Endometrial microvascular endothelial cells (primary cell): ENCODE measurements at regions not wholly inside any gene's neighbourhood (a gene's known extent, or its start where the extent isn't known, plus 50 kb on each side); places are given as distances from the start of the nearest gene placed in this dataset.

Source experiments
- in situ Hi-C: cut with HindIII; loops from 2 replicates; pipeline ENCODE4 v1.10.0; 2017; ENCODE audit warnings: low sequenced_read_pairs, low pct_unique_long_range_greater_than_20kb; ENCODE audit errors: inconsistent ontology term

DNA sequence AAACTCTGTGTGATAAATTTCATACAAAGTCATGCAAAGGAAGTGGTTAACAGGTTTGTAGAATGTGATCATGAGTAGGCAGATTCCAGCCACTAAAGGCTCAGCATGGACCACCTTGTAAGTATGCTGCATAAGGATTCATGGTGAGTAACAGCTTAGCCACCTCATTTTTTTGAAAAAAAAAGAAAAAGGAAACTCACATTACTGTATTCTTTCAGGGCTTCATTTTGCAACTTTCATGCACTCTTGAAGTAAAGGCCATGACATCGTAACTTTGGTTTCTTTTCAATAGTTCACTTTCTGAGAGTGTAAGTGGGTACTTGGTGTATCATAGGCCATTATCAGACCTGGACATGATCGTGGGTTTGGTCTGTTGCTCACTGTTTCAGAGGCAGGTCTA, 175.1 kb downstream of the PCSK1 start:
- in situ Hi-C loops: no loop called here

DNA sequence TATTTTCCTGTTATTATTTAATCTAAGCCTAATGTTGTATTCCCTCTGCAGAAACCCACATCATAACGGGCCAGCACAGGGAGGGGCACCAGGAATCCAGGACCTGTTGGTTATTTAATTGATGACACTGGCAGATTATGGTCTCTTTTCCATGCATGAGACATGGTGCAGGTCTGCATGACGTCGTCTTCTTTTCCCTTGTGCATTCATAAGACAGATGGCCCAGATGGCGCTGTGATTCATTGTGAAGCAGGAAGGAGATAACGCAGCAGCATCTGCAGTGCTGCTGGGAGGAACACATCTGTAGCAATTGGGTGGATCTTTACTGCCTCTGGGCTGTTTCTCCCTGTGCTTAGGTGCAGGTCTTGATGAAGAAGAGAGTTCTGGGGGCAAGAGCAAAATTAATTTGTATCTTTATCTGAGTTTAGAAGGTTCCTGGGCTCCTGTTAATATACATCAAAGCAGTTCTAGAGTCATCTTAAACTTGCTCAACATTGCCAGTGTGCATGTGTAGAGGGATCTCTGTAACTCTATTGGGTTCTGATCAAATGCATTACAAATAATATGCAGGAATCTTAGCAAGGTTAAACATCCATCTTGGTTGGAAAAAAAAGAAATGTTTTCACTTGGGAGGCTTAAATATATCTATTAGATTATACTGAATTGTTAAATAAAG, 176.1 kb downstream of the PCSK1 start:
- in situ Hi-C loops: no loop called here

DNA sequence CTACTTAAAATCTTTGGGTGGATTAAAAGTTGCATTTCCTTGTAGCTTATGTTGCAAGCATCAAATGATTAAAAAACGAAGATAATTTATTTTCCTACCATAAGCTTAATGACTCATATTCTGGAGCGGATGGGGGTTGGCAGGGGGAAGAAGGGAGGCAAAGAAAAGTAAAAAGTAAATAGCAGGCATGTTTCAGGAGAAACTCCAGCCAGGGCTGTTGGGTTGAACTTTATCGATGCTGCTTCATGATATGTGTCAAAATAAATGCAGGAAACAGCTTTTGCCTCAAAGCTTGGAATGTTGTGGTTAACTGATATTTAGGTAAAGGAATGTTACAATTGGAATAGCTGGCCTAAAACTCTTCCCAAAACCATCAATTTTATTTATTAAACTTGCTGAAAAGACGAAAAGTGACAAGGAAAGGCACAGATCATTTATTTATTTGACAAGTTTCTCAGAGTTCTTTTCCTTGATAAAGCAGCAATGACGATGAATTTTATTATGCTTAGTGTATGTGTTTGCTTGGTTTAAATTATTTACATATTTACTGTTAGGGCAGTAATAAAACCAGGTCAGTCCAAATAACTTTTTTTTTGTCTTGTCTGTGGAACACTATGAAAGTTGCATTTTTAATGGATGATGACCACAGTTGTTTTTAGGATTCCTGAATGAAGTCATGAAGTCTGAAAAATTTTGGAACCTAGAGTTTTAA, 177.9 kb downstream of the PCSK1 start:
- in situ Hi-C loops: no loop called here

DNA sequence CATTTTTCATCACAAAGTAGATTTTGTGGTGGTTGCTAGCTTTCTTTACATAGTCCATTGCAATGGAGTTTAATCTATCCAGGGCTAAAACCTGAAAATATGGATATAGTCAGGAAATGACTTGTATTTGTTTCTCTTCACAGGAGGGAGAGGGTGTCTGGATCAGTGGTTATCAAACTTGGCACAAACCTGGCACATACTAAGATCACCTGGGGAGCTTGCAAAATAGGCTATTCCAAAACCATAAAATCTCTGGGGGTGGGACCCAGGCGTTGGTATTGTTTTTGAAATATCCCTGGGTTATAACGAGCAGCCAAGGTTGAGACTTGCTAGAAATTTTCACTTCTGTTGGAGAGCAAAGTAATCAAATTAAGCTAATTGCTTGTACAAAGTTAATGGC, 179.9 kb downstream of the PCSK1 start:
- in situ Hi-C loops: no loop called here

DNA sequence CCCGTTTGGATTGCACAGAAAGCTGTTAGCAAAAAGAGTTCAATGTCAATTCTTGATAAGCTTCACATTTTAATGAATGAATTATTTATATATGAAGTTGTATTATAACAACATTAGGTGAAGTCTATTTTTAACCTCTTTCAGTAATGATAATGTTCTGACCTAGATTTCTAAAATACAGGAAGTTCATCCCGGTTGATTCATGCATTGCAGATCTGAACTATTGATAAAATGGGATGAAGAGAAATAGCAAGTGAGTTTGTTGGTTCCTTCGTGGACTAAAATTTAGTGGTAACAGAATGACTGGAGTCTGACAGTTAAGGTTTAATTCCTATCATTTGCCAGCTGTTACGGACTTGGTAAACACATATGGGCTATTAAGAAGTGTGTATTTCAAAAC, 180.5 kb downstream of the PCSK1 start:
- in situ Hi-C loops: no loop called here

DNA sequence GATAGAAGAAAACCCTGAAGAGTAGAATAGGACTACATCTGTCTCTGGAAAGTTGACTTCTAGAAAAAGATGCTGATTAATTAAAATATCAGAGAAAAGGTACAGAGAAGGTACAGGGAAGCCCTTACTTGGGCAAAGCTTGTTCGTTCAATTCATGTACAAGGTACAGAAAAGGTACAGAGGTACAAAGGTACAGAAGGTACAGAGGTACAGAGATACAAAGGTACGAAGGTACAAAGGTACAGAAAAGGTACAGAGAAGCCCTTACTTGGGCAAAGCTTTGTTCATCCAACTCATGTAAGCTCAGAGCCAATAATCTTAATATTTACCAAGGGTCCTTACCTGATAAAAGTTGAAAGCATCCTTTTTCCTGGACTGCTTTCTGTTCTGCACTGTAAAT, 182.3 kb downstream of the PCSK1 start:
- in situ Hi-C loops: no loop called here

DNA sequence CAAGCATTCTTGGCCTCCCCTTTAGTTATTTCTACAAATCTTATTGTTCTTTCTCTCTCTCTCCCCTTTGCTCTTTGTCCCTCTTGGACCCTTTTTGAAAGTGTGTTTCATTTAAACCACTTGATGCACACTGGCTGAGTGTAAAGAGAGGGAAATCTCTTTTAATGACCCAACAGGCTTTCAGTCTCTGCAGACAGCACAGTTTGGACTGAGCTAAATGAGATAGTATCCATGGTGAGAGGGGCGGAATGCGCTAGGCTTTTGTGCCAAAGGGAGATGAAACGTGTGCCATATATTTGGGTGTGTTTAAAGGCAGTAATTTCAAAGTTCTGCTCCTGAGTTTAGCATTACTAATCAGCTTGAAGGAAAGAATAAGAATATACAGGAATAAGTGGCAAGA, 184.9 kb downstream of the PCSK1 start:
- in situ Hi-C loops: no loop called here

DNA sequence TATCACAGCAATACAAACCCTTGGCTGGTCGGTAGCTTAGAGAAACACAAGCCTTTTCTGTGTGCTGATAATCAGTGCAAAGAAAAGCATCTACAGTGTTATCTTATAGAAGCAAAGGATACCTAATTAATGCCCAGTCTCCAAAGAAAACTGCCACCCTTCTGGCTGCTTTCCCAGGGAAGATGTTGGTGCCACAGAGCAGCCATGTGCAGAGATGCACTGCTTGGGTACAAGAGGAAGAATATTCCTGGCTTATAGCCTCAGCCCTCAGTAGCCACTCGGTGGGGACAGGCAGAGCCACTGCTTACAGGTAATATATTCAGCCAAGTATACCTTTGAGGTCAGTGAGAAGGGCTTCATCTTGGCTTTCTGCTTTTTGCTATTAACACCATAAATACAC, 185.3 kb downstream of the PCSK1 start:
- in situ Hi-C loops: no loop called here

DNA sequence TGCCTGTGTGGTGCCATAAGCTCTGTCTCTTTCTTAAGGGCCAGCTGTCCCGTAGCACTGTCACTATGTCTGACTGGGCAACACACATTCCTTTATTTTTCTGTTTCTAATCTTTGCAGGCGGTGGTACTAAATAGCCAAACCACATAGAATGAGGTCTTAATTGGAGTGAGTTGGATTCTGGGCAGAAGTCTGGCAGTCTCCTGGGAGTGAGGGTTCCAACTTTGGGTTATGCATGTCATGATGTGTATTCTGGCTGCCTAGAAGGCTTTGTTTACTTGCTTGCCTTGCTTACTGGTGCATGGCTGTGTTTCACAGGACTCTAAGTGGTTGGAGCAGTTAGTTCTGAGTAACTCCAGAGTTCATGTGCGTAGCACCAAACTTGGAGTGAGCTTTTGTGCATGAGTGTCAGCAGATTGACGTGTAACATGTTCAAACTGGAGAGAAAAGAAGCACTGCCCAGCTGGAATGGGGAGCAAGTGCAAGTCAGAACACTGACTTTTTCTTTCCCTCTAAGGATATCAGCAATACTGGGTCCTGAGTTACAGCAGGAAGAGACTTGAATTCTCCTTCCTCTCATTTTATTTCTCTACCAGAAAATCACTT, 185.8 kb downstream of the PCSK1 start:
- in situ Hi-C loops: no loop called here

DNA sequence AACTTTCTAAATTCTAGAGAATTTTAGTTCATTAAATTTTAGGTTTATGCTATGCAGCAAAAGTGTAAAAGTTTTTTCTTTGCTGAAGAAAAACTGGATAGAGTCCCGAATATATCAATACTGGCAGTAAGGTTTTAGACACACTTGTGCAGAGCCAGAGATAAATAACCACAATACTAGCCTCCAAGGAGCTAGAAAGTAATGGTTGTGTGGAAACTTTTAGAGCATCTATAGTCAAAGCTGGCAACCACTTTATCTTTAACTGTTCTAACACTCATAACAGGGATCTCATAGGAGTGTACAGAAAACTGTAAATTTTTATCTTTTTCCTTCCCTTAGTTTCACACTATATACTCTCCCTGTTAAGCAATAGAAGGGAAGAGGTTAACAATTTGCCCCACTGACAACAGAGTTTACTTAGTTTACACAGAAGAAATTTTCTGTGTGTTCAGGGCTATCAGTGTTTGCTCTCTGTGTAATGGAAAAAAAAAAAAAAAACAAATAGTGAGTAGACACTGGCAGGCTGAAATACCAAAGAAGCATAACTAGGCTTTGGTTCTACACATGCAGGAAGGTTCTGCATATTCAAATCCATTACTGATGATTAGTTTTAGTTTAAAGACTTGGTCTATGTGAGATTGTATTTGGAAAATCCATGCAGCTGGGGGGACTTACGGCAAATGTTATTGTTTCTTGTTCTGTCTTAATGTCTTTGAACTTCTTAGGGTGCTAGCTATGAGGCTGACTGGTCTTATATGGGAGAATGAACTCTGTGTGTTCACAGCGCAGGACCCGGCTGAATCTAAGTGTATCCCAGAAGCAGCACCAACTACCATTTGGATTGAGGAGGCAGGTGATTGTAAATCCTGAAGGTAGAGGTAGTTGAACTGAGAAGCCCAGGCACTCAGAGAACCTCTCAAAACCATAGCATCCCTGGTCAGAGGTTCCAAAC, 187.6 kb downstream of the PCSK1 start:
- in situ Hi-C loops: no loop called here

DNA sequence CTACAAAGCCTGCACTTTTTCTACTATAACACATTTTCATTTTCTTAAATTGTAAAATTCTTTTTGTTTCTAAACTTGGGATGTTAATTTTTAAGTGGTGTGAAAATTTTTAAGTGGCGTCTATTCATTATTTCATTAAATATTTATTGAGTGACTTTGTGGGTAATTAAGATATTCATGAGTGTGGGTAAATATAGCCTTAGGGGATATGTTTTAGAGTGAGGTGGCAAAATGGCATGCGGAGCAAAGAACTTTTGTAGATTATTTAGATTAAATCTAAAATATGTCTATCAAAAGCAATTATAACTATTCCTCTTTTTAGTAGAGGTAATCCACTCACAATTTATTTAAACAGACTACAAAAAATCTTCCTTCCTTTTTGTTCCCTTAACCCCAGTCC, 188.4 kb downstream of the PCSK1 start:
- in situ Hi-C loops: no loop called here

DNA sequence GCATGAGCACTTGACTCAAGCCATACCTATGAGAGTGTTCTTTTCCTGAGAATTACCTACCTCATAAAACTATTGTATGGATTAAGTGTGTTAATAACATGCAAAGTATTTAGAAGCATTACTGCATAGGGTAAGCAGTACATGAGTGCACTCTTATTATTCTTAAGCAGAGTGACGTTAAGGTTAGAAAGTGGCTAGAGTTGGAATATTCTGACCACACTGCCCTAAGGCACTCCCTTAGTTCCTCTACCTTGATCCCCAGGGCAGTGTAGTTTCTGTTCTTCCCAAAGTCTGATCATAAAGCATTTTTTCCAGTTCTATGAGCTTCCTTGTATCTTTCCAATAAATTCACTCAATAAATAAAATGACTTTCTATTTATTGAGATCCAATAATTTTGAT, 189.2 kb downstream of the PCSK1 start:
- in situ Hi-C loops: no loop called here

DNA sequence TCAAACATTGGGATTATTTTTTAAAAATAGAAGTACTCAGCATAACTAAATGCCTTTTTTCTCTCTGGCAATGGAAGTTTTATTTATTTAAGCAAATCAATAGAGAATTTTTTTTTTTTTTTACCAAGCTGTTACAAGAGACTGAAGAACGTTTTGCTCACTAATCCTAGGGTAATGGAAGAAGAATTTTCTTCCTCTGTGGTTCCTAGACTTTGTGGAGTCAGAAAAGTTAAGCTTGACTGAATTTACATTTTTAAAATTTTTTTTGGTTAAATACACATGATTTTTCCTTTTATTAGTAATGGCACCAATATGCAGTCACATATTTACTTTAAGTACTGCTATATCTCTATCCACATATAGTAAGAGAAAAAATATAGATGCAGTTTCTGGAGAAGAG, 189.8 kb downstream of the PCSK1 start:
- in situ Hi-C loops: no loop called here

DNA sequence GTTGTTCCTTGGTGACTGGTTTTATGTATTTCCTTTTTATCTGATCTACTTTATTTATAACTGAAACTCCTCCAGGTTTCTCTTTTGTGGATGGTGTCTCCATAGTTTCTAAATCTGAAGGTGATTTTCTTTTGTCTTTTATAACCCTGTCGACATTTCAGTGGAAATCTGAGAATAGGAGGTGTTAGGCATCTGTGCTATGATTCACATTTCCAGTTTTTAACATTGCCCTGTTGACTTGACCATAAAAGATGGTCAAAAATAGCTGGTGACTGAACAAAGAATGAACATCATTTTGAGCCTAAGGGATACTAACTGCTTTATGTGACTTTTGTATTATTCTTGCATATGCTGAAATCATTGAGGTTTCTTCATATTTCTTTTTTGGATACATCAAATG, 190.5 kb downstream of the PCSK1 start:
- in situ Hi-C loops: no loop called here

DNA sequence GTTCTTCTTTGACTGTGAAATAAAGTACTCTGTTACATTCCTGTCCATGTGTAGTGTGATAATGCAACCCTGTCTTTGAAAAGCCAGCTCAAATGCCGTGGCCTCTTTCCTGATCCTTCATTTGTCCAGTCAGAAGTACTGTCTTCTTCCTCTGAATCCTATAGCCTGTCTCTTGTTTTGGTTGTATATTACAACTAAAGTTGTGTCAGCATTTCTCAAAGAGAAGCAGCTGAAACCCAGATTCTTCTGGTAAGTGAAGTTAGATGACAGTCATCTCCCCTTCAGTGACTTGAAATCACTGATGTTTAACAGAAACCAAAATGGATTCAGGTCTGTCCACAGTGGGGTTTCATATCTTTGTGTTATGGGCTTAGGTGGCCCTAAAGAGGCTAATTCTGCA, 196.2 kb downstream of the PCSK1 start:
- in situ Hi-C loops: no loop called here

DNA sequence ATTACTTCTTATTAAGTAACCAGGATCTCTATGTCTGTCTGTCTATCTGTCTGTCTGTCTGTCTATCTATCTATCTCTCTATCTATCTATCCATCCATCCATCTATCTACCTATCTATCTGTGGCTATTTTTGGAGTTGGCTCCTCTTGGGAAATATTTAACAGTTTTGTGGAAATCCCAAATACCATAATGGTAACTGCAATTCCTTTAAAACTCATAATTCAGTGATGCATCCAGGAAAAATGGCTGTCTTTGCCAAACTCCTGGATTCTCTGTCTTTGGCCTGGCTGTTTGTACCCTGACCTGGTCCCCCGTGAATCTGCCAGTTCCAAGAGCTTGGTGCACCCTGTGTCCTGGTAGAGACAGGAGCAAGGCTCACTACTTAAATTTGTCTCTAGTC, 197.0 kb downstream of the PCSK1 start:
- in situ Hi-C loops: no loop called here

DNA sequence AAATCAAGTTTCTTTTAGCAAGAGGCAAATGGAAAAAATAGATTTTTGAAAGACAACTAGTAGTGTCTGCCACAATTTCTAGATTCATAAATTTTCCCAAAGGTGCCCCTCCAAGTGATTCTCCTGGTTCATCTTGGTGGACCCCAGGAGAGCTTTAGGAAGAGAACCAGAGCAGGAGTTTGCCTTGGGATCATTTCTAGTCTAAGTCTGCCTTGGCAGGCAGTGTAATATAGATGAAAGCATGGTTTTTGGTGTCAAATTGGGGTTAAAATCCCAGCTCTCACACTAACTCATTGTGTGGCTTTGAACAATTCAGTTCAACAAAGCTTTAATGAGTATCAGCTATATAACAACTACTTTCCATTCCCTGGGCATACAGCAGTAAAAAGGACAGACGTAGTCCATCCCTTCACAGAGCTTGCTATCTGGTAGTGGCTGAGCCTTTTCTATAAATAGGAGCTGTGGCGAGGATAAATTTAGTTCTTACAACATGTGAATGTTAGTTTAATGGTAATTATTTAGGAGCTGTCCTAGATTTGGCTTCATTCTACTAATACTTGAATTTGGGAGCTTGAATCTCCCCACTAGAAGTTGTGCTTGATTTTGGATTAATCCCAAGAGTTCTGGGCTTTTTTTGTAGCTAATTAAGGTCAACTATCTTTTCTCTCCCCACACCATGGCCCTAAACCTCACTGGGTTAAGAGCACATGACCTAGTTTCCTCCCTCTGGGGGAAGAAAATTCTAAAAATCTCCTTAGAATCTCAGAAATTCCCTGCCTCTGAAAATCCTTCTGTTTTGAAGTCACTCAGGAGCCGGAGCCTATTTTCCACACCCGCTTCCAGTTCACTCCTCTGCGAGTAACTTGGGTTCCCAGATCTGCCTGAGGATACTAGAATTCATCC, 197.8 kb downstream of the PCSK1 start:
- in situ Hi-C loops: no loop called here

DNA sequence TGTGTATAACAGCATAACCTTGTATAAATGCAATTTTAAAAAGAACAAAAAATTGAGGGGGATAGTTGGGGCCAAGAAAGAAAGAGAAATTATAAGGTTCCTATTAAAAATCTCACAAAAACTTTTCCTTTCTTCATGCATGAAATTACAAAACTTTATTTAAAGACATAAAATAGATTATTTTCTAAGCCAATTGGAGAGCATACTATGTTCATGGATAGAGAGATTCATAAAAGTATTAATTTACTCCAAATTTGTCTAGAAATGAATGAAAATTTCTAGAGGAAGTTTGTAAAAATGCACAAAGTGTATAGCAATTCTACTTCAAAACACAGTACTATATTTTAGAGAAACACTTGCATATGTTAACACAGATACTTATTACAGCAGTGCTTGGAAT, 200.4 kb downstream of the PCSK1 start:
- in situ Hi-C loops: no loop called here
